GM04504 (cell line): ENCODE measurements at regions not wholly inside any gene's neighbourhood (a gene's known extent, or its start where the extent isn't known, plus 50 kb on each side); places are given as distances from the start of the nearest gene placed in this dataset.
"Not testable (repeated sequence)": the region's sequence is repeated elsewhere in the genome, so short reads cannot be mapped to it uniquely, and the experiment has no call there.

Source experiments
- DNase-seq: peaks from one replicate; pipeline ENCODE4 v3.0.0-alpha.2; 2012; ENCODE audit warnings: low read depth

DNA sequence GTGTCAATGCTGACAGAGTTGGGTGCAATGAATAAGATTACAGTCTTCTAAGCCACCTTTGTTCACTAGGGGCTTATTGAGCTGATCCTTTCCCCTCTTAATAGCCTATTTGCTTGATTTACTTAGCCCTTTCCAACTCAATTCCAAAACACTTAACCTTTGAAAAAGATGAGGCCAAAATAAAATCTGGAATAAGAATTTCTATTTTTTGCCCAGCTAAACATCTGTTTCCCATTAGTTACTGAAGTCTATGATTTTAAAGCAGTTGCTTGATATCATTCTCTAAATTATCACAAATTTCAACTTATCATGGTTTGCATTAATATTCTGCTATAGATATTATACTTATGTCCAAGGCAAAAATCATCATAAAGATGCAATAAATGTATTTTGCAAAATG is 1272.0 kb upstream of the ACO1 start:
- DNase-seq: no peak

DNA sequence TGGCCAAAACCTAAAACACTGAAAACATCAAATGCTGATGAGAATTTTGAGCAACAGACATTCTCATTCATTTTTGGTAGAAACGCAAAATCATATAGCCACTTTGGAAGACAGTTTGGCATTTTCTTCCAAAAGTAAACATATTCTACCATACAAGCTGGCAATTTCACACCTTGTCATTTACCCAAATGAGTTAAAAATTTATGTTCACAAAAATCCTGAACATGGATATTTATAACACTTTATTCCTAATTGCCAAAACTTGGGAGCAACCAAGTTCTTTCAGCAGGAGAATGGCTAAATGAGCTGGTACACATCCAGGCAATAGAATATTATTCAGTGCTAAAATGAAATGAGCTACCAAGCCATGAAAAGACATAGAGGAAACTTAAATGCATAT is 1270.1 kb upstream of the ACO1 start:
- no peak for DNase-seq

DNA sequence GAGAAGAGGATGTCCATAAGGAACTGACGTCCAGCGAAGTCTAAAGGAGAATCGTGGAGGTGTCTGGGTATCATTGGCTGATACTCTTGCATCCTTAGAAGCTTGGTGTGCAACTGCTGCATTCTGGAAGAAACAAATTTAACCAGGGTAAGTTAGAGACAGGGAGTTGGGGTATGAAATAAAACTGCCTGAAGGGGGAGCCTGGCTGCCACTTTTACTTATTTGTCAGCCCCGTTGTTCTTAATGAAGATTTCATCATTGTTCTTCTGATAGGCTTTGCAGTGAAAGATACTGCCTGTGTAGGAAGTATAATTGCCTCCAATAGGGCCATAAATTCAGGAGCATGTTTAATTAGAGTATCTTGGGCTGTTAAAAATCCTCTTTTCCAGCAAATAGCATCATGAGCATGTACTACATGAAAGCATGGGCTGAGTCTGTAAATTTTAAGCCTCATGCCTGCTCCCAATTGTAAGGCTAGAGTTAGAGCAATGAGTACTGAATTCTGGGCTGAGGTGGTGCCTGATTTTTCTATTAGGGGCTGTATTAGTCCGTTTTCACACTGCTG is 1264.5 kb upstream of the ACO1 start:
- DNase-seq: no peak

DNA sequence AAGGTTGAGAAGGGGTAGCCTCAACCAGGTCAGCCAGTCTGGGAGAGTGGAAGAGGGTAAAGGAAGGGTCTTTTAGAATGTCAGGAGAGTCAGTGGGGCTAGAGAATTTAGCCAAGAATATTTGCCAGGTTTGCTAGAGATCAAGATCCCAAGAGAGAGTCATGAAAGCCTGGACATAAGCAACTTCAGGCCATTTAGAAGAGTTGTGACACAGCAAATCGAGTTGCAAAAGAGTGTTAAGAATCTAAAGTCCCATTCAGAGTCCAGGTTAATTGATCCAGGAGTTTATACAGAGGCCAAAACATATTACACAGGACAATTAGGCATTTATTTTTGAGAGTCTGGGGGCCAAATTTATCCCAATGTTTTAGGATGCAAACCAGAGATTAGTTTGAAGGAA is 1260.1 kb upstream of the ACO1 start:
- no peak for DNase-seq

- DNase-seq: no peak
These were observed 1248.9 kb upstream of the ACO1 start for GRCh38 chr9:31135567-31135966.

DNA sequence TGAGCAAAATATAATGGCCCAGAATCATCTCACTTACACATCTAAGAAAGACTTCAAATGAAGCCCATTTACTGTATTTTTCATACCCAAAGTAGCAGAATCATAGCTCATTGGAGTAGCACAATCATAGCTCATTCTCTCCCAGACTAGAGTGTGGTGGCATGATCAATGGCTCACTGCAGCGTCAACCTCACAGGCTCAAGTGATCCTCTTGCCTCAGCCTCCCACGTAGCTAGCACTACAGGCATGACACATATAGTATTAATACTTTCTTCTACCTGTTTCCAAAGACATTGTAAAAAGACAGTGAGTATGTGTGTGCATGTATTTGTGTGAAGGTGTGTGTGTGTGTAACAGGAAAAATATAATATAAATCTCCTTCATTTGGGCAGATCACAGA is 1247.9 kb upstream of the ACO1 start:
- DNase-seq: no peak

GRCh38 chr9:31137176-31138160 is 1247.0 kb upstream of the ACO1 start:
- DNase-seq: no peak

DNA sequence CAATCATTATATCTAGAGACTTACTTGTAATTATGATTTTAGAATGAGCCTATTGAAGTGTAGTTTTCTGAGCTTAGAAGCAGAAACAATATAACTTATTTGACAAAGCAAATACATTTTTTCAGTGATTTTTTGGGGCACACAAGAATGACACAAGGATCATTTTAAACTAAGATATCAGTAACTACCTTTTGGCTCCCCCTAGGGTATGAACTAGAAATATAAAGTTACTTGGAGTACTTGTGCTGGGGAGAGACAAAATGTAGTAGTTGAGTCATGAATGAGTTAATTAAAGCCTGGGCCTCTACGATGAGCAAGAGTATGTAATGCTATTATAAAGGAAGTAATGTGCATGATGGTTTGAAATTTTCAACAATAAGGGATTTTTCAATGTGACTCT is 1244.1 kb upstream of the ACO1 start:
- DNase-seq: no peak

- DNase-seq: no peak
These were observed 1242.0 kb upstream of the ACO1 start for GRCh38 chr9:31142456-31142855.

DNA sequence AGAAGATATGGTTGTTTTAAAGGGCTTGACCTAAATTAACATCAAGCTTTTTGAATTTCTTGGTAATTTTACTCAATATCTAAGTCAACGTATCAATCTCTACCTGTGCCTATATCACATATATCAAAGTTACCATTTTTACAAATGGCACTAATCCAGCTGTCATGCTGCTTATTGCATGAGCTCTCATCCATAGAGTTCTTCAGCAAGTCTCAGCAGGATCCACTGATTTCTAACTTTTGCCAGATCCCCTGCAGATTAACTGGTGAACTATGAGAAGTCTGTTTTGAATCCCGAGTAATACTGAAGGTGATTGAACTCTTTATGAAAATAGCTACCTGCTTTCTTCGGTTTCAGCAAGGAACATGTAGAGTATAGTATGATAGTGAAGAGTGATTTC is 1239.8 kb upstream of the ACO1 start:
- DNase-seq: no peak

DNA sequence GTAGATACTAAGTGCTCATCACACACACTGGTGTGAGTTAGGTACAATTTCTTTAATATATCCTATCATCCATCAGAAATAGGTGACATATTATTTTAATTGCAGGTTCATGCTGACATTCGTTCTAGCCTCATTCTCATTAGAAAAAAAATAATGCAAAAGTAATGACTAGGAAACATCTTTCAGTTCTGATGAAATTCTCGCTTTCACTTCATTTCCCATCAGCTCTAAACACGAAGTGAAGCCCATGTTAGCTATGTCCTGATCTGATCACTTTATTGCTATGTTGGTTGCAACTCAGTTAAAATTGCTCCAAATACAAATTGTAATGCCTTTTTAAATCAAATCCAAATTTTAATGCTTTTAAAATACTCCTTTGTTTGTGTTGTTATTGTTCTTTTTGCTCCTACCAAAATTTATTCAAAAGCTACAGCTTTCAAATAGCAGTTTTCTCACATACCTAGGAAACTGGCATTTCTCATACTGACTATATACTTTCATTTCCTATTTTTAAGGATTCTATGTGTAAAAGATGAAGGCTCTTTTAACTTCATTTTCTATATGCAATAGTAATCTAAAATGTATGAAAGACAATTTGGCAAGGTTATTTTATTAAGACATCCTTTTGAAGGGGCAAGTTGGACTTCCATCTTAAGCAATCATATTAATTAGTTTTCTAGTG is 1237.8 kb upstream of the ACO1 start:
- DNase-seq: no peak

DNA sequence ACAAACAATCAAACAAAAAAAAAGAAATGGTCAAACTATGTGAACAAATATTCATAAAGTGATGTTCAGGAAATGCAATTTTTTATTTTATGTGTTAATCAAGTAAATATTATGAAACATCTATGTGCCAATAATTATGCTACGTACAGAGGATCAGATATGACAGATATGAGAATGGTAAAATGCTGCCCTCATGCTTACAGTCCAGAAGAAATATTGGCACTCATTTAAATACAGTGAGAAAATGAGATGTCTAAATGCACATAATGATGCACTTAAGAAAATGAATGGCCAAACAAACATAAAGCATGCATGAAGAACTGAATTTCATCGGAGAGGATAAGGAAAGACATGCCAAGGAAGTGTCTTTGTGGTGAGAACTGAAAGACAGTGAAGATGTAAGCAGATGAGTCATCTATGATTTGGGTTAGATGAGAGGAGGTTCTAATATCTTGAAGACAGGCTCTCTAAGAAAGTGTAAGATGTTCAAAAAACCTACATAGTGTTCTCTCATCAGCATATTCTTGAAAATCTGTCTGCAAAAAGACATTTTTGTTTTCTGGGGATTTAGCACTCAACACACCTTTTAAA is 1231.1 kb upstream of the ACO1 start:
- DNase-seq: no peak

DNA sequence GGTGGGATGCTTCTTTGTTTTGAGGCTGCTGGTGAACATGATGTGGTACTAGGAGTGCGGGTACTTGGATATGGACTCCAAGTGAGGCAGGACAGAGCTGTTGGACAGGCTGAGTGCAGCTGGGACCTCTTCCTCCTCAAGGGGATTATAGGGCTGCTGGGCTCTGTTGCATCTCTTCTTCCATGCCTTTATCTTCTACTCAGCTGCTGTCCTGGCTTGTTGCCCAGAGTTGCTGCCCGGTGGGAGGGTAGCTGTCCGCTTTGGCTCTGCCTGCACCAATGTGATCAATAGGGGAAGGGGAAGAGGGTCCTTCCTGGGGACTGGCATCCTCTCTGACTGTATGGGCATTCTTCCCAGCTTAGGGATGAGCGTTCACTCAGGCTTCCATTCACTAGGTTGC is 1217.9 kb upstream of the ACO1 start:
- DNase-seq: no peak

DNA sequence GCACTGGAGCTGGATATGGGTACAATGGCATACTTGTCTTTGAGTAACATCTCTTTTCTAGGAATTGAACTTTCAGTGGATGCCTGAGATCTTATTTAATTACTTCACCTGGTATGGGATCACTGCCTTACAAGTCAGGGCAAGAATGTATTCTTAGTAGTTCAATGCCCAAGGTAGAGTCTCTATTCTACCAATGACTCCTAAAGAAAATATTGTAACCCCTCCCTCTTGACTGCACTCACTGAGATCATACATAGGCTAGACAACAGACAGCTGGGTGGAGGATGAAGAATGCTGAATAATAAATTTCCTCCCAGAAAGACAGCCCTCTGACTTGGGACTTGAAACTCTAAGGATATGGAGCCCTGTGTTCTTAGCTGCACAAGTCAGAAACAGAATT is 1216.3 kb upstream of the ACO1 start:
- no peak for DNase-seq

DNA sequence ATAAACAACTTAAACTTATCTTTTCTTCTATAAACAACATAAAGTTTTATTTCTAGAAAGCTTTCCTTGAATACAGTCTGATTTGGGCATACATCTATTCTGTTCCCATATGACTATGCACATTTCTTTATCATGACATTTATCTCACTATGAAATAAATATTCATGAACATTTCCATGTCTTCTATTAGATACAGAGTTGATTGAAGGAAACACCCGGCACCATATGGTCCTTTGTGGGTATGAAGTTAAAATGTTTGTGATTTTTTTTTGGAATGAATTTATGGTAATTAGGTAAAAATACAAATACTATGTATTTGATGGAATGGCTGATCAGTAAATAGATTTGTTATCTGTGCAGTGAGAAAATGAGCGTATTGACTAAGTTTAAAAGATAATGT is 1209.8 kb upstream of the ACO1 start:
- DNase-seq: no peak

DNA sequence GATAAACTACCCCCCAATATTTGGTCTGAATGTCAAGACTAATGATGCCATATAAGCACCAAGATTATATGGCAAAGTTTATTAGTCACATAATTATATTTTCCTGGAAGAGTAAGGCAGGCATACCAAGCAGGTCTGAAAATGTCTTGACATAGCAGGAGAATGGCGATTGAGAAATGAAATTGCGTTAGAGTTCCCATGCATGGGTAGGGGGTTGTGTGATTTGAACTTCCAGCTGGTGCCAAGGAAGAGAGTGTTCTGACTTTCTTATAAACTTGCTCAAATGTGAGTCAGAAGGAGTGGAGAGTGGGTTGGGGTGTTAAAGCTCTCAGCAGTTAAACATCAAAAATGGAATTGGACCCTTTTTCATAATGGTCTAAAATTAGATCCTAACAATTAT is 1200.6 kb upstream of the ACO1 start:
- no peak for DNase-seq

DNA sequence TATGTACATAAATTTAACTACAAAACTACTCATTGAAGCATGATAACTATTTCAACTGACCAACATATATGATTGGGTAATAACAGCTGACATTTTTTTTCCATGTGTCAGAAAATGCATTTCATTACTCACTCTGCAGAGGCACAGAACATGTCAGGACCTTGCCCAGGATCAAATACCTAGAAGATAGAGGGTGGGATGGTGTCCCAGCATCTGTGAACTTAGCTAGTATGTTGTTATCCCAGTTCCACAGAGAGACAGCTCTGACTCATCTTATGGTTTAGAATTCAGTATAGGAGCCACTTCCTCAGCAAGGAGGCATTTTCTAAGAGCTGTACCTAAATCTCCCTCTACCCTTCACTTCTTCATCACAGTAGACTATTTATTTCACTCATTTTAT is 1198.6 kb upstream of the ACO1 start:
- DNase-seq: no peak

DNA sequence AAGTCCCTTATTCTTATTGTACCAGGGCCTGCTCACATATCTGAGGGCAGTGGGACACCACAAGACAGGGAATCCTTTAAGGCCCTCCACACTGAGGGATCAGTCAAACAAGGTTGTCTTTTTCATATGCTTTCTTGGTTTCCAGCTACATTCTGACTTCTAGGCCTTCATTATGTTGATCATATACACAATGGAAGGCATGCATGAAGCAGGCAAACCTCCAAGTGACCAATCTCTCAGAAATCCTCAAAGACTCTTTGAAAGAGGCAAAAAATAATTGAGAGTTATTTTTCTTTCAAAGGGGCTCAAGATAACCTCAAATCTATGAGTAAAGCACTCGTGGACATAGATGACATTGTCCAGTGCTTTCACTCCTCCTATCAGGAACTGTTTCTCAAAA is 1195.9 kb upstream of the ACO1 start:
- DNase-seq: no peak

- DNase-seq: no peak
These were observed 1173.4 kb upstream of the ACO1 start for GRCh38 chr9:31210978-31211570.

GRCh38 chr9:31229976-31230375 is 1154.5 kb upstream of the ACO1 start:
- not testable (repeated sequence) for DNase-seq

GRCh38 chr9:31232485-31232884 is 1152.0 kb upstream of the ACO1 start:
- no peak for DNase-seq

GRCh38 chr9:31236344-31236743 is 1148.1 kb upstream of the ACO1 start:
- no peak for DNase-seq
